Spleen (tissue), 11 donors: ENCODE measurements at regions not wholly inside any gene's neighbourhood (a gene's known extent, or its start where the extent isn't known, plus 50 kb on each side); places are given as distances from the start of the nearest gene placed in this dataset.

Source experiments
- DNase-seq: peaks from one replicate; pipeline ENCODE4 v3.0.0-alpha.2; 2020
- H3K27ac ChIP-seq, 8 donors: fragments of 200-600 bp; sonication (generic) in 7 of 8; 1 replicate in 4 of 8; 2 replicates in 4 of 8; pipeline versions ENCODE4 v1.5.0 to v1.8.0; 2016 to 2021; ENCODE audit warnings: inconsistent platforms in 4 of 8, mild to moderate bottlenecking in 4 of 8, moderate library complexity in 1 of 8
- H3K27me3 ChIP-seq, 7 donors: fragments of 200-600 bp; sonication (generic) in 6 of 7; replicated peaks in 1 of 7; 1 replicate in 4 of 7; 2 replicates in 3 of 7; pipeline versions ENCODE4 v1.5.0 to v1.8.0; 2016 to 2021; ENCODE audit warnings: inconsistent platforms in 3 of 7, mild to moderate bottlenecking in 1 of 7
- H3K36me3 ChIP-seq, 6 donors: fragments of 200-600 bp; sonication (generic) in 5 of 6; 1 replicate in 4 of 6; 2 replicates in 2 of 6; pipeline versions ENCODE4 v1.5.0 to v1.8.0; 2016 to 2021; ENCODE audit warnings: inconsistent platforms in 2 of 6
- H3K4me1 ChIP-seq, 6 donors: fragments of 200-600 bp; sonication (generic) in 5 of 6; 1 replicate in 3 of 6; 2 replicates in 3 of 6; pipeline versions ENCODE4 v1.5.0 to v1.8.0; 2016 to 2021; ENCODE audit warnings: inconsistent platforms in 3 of 6
- H3K4me3 ChIP-seq, 8 donors: fragments of 200-600 bp; sonication (generic) in 7 of 8; 1 replicate in 4 of 8; 2 replicates in 4 of 8; pipeline versions ENCODE4 v1.5.0 to v1.8.0; 2016 to 2021; ENCODE audit warnings: inconsistent platforms in 4 of 8, mild to moderate bottlenecking in 4 of 8, moderate library complexity in 2 of 8
- H3K9me3 ChIP-seq, 8 donors: fragments of 200-600 bp; sonication (generic) in 7 of 8; 1 replicate in 4 of 8; 2 replicates in 4 of 8; pipeline versions ENCODE4 v1.5.0 to v1.8.0; 2016 to 2021; ENCODE audit warnings: inconsistent platforms in 4 of 8
- CTCF ChIP-seq, 11 experiments: fragments of 200-600 bp in 7 of 11; fragments of 450-650 bp in 4 of 11; sonication (generic) in 4 of 11; IDR thresholded peaks in 8 of 11; conservative IDR thresholded peaks in 3 of 11; 1 replicate in 7 of 11; 2 replicates in 4 of 11; pipeline versions ENCODE4 v1.4.0 to v1.8.0; 2016 to 2021; ENCODE audit warnings: antibody characterized with exemption in 11 of 11, inconsistent platforms in 4 of 11, mild to moderate bottlenecking in 1 of 11
- POLR2A ChIP-seq, 3 donors: fragments of 450-650 bp; IDR thresholded peaks; one replicate each; pipeline ENCODE4 v1.5.1; 2017; ENCODE audit warnings: antibody characterized with exemption in 3 of 3, mild to moderate bottlenecking in 1 of 3
- POLR2AphosphoS5 ChIP-seq, 3 donors: sonication (generic); formaldehyde crosslinking; IDR thresholded peaks; one replicate each; pipeline ENCODE4 v1.5.1; 2017; ENCODE audit warnings: antibody characterized with exemption in 3 of 3
- WGBS, 5 donors: extraction: QIAGEN DNeasy Blood & Tissue Kit in 3 of 5; methylation state at CpG; one replicate each; pipeline versions ENCODE4 v1.1.5 to v1.1.7; 2013 to 2018; 5-methylcytosine and 5-hydroxymethylcytosine counted together
- intact Hi-C: fragments of 100-400 bp; cut with DNase I; formaldehyde crosslinking; loops from one replicate; pipeline ENCODE4 v1.15.0; 2023; ENCODE audit warnings: low total_unique reads
- donor health status: healthy with polysubstance abuse.
- donor health status: DM: no; HTN: no; CAD: no; lungs with moderate emphysema.
- donor health status: DM: no; HTN: no; CAD: no.
- donor health status: Bipolar disorder and iron deficiency.
- donor health status: healthy.
- donor health status: DM: no; HTN: no; CAD: no.
- donor health status: DM: yes; HTN: yes; CAD: no.

GRCh38 chr9:135373151-135373685 is 106.4 kb upstream of the PPP1R26 start:
- intact Hi-C loops: no loop called here
- TF ChIP-seq POLR2AphosphoS5 (IDR thresholded peaks at IDR 0.05): no peak
- TF ChIP-seq POLR2A (IDR thresholded peaks at IDR 0.05): no peak
- no peak for TF ChIP-seq CTCF (IDR thresholded peaks at IDR 0.05 in 8 of 11, conservative IDR thresholded peaks at IDR 0.05 in 3 of 11)
- Histone ChIP-seq H3K4me1 (no peaks in the 10 kb centered on the region), H3K36me3 (no peaks in the 10 kb centered on the region), H3K27me3 (peaks cover 0 to 79% (median 7%) of the 10 kb centered on the region in 7 donors), H3K27ac (no peak overlapping the region), H3K9me3 (no peaks in the 10 kb centered on the region), H3K4me3 (no peak overlapping the region)
- DNase-seq: no peak
- WGBS, 5 donors: 85 to 90% (median 89%) methylated on average over 18 to 22 of the region's 22 CpGs

- no peak for TF ChIP-seq POLR2AphosphoS5 (IDR thresholded peaks at IDR 0.05)
- TF ChIP-seq CTCF (IDR thresholded peaks at IDR 0.05 in 8 of 11, conservative IDR thresholded peaks at IDR 0.05 in 3 of 11): no peak
- no peak for TF ChIP-seq POLR2A (IDR thresholded peaks at IDR 0.05)
- intact Hi-C loops: no loop called here
- Histone ChIP-seq H3K4me3 (no peak overlapping the region), H3K4me1 (no peaks in the 10 kb centered on the region), H3K9me3 (no peaks in the 10 kb centered on the region), H3K36me3 (no peaks in the 10 kb centered on the region), H3K27me3 (peaks cover 0 to 84% (median 7%) of the 10 kb centered on the region in 7 donors), H3K27ac (no peak overlapping the region)
- WGBS, 5 donors: 30 to 52% (median 40%) methylated on average over 10 of the region's 10 CpGs
- no peak for DNase-seq
Measured at GRCh38 chr9:135373820-135374219, 105.8 kb upstream of the PPP1R26 start.

- 53 to 68% (median 63%) methylated on average over 8 of the region's 8 CpGs for WGBS, 5 donors
- intact Hi-C loops: no loop called here
Measured at GRCh38 chr9:135374591-135374990, 105.0 kb upstream of the PPP1R26 start.

GRCh38 chr9:135375001-135375400 is 104.6 kb upstream of the PPP1R26 start:
- intact Hi-C loops: no loop called here
- Histone ChIP-seq H3K27ac (no peak overlapping the region), H3K4me3 (no peak overlapping the region), H3K9me3 (peaks cover 0 to 3% (median 0%) of the 10 kb centered on the region in 8 donors), H3K36me3 (no peaks in the 10 kb centered on the region), H3K4me1 (no peaks in the 10 kb centered on the region), H3K27me3 (peaks cover 0 to 90% (median 7%) of the 10 kb centered on the region in 7 donors)
- WGBS, 5 donors: 84 to 94% (median 86%) methylated on average over 16 to 17 of the region's 17 CpGs
- no peak for DNase-seq
- TF ChIP-seq CTCF (IDR thresholded peaks at IDR 0.05 in 8 of 11, conservative IDR thresholded peaks at IDR 0.05 in 3 of 11): no peak

More at GRCh38 chr9:135374591-135374990, 105.0 kb upstream of the PPP1R26 start:
- Histone ChIP-seq H3K9me3 (peaks cover 0 to 2% (median 0%) of the 10 kb centered on the region in 8 donors), H3K27ac (no peak overlapping the region), H3K4me3 (no peak overlapping the region), H3K36me3 (no peaks in the 10 kb centered on the region), H3K4me1 (no peaks in the 10 kb centered on the region), H3K27me3 (peaks cover 0 to 86% (median 7%) of the 10 kb centered on the region in 7 donors)
- no peak for DNase-seq
- TF ChIP-seq POLR2AphosphoS5 (IDR thresholded peaks at IDR 0.05) (no peak), POLR2A (IDR thresholded peaks at IDR 0.05) (no peak), CTCF (IDR thresholded peaks at IDR 0.05 in 8 of 11, conservative IDR thresholded peaks at IDR 0.05 in 3 of 11) (no peak)
